GM18505 (cell line): ENCODE measurements at regions not wholly inside any gene's neighbourhood (a gene's known extent, or its start where the extent isn't known, plus 50 kb on each side); places are given as distances from the start of the nearest gene placed in this dataset.
"Not testable (repeated sequence)": the region's sequence is repeated elsewhere in the genome, so short reads cannot be mapped to it uniquely, and the experiment has no call there.

ENCODE experiments used
- ATAC-seq: cut with Tn5 transposase; IDR thresholded peaks from one replicate; pipeline ENCODE4 v1.9.1; 2021; ENCODE audit not compliant: unreplicated experiment
- POLR2A ChIP-seq: IDR thresholded peaks from 4 replicates; pipeline ENCODE4 v1.6.1; 2011; ENCODE audit warnings: borderline replicate concordance; ENCODE audit not compliant: insufficient read depth, insufficient read length; ENCODE audit errors: extremely low read depth

GRCh38 chrX:65451663-65452062 lies 82.9 kb downstream of the LAS1L start:
- peak; percentile 70 for ATAC-seq
- TF ChIP-seq POLR2A, result no peak

- no peak for ATAC-seq
Observed at GRCh38 chrX:65420154-65420553, 114.4 kb downstream of the LAS1L start.

GRCh38 chrX:65407662-65408061 lies 126.9 kb downstream of the LAS1L start:
- ATAC-seq, result not testable (repeated sequence)

More at GRCh38 chrX:65420154-65420553, 114.4 kb downstream of the LAS1L start:
- TF ChIP-seq POLR2A, result no peak

GRCh38 chrX:65407157-65407626 lies 127.4 kb downstream of the LAS1L start:
- ATAC-seq, result no peak
- no peak for TF ChIP-seq POLR2A

- no peak for ATAC-seq
- no peak for TF ChIP-seq POLR2A
Observed at GRCh38 chrX:65406532-65406931, 128.1 kb downstream of the LAS1L start.

- no peak for ATAC-seq
- no peak for TF ChIP-seq POLR2A
Observed at GRCh38 chrX:65392284-65392683, 142.3 kb downstream of the LAS1L start.

GRCh38 chrX:65389120-65389519 lies 145.5 kb downstream of the LAS1L start:
- ATAC-seq, result not testable (repeated sequence)
